HCT116 (cell line): ENCODE measurements at regions not wholly inside any gene's neighbourhood (a gene's known extent, or its start where the extent isn't known, plus 50 kb on each side); places are given as distances from the start of the nearest gene placed in this dataset.

Experiments used
- ATAC-seq: fragments of 200-7000 bp; cut with Tn5 transposase; 2 replicates; pipeline ENCODE4 v1.9.1; 2020; ENCODE audit warnings: mild to moderate bottlenecking, moderate library complexity
- BruUV-seq: library from RNA; stranded (reverse); fragments of 400-500 nt; replicated peaks from 2 replicates; lab custom pipeline; 2021; lab: Mats Ljungman, UMichigan
- CTCF ChIA-PET: fragments of 300-600 bp; sonication (Branson Sonifier 250); formaldehyde crosslinking; loops from one replicate; lab custom pipeline; 2021; ENCODE audit warnings: antibody characterized with exemption; lab: Charles Lee
- POLR2A ChIA-PET: fragments of 300-600, 350-600 bp; sonication (Branson Sonifier 250); formaldehyde crosslinking; loops from one replicate; lab custom pipeline; 2021; ENCODE audit warnings: antibody characterized with exemption; lab: Charles Lee
- RAD21 ChIA-PET, 2 experiments: fragments of 300-600 bp; sonication (Branson Sonifier 250); formaldehyde crosslinking; loops; one replicate each; lab custom pipeline; 2023; ENCODE audit warnings: low total read pairs in 2 of 2; ENCODE audit not compliant: uncharacterized antibody in 2 of 2, unreplicated experiment in 2 of 2, low non-redundant PET in 1 of 2; lab: Charles Lee
- DNase-seq: peaks from one replicate; pipeline ENCODE4 v3.0.0-alpha.2; 2010; ENCODE audit warnings: low read depth, low spot score
- H2AFZ ChIP-seq: fragments of 200-600 bp; shearing (Covaris generic), sonication (generic); 2 replicates; pipeline ENCODE4 v1.6.1; 2017; ENCODE audit warnings: low read depth, mixed run types, mixed read lengths, antibody characterized with exemption, low read length; ENCODE audit not compliant: poor library complexity, severe bottlenecking
- H3K27ac ChIP-seq: 2 replicates; pipeline ENCODE4 v1.5.1; 2012; ENCODE audit warnings: low read depth, low read length
- H3K27me3 ChIP-seq: fragments of 200-600 bp; sonication (generic); 2 replicates; pipeline ENCODE4 v1.6.1; 2016; ENCODE audit warnings: mixed run types, low read length, mixed read lengths; ENCODE audit not compliant: insufficient read depth
- H3K36me3 ChIP-seq, 2 experiments: fragments of 200-500 bp in 1 of 2; fragments of 200-600 bp in 1 of 2; sonication (Bioruptor generic) in 1 of 2; sonication (generic) in 1 of 2; 2 replicates each; pipeline versions ENCODE4 v1.5.1 to v1.6.1; 2014 to 2016; ENCODE audit warnings: low read length in 2 of 2, inconsistent platforms in 1 of 2, mixed read lengths in 1 of 2, mixed run types in 1 of 2; ENCODE audit not compliant: insufficient read depth in 2 of 2, control insufficient read depth in 1 of 2
- H3K4me1 ChIP-seq, 2 experiments: fragments of 200-600 bp in 1 of 2; sonication (generic) in 1 of 2; 2 replicates each; pipeline versions ENCODE4 v1.5.1 to v1.6.1; 2012 to 2017; ENCODE audit warnings: low read length in 2 of 2, inconsistent platforms in 1 of 2, mild to moderate bottlenecking in 1 of 2, mixed read lengths in 1 of 2, mixed run types in 1 of 2, moderate library complexity in 1 of 2; ENCODE audit not compliant: insufficient read depth in 2 of 2, control insufficient read depth in 1 of 2
- H3K4me2 ChIP-seq: fragments of 200-600 bp; sonication (generic); 2 replicates; pipeline ENCODE4 v1.6.1; 2017; ENCODE audit warnings: mixed run types, low read length, mixed read lengths
- H3K4me3 ChIP-seq, 2 experiments: fragments of 200-600 bp in 1 of 2; sonication (generic) in 1 of 2; replicated peaks in 1 of 2; 2 replicates each; pipeline ENCODE4 v1.5.1; 2011 to 2016; ENCODE audit warnings: low read length in 2 of 2, control low read depth in 1 of 2, low read depth in 1 of 2, mild to moderate bottlenecking in 1 of 2, mixed read lengths in 1 of 2, mixed run types in 1 of 2
- H3K79me2 ChIP-seq: fragments of 200-600 bp; sonication (generic); 2 replicates; pipeline ENCODE4 v1.6.1; 2017; ENCODE audit warnings: mild to moderate bottlenecking, mixed run types, low read length, moderate library complexity, mixed read lengths; ENCODE audit not compliant: insufficient read depth
- H3K9ac ChIP-seq: fragments of 200-600 bp; sonication (generic); 2 replicates; pipeline ENCODE4 v1.6.1; 2016; ENCODE audit warnings: low read length, mixed read lengths
- H3K9me2 ChIP-seq: fragments of 200-600 bp; sonication (generic), shearing (Covaris generic); 2 replicates; pipeline ENCODE4 v1.6.1; 2017; ENCODE audit warnings: mixed run types, mild to moderate bottlenecking, moderate library complexity; ENCODE audit not compliant: insufficient read depth
- H3K9me3 ChIP-seq, 2 experiments: fragments of 200-500 bp in 1 of 2; fragments of 200-600 bp in 1 of 2; sonication (Bioruptor generic) in 1 of 2; sonication (generic) in 1 of 2; 2 replicates each; pipeline ENCODE4 v1.6.1; 2014 to 2017; ENCODE audit warnings: low read length in 2 of 2, mixed read lengths in 2 of 2, inconsistent platforms in 1 of 2, low read depth in 1 of 2, mild to moderate bottlenecking in 1 of 2, mixed run types in 1 of 2, moderate library complexity in 1 of 2; ENCODE audit not compliant: control insufficient read depth in 1 of 2, insufficient read depth in 1 of 2
- H4K20me1 ChIP-seq: fragments of 200-600 bp; sonication (generic), shearing (Covaris generic); 2 replicates; pipeline ENCODE4 v1.6.1; 2017; ENCODE audit warnings: mixed run types, mild to moderate bottlenecking, moderate library complexity; ENCODE audit not compliant: insufficient read depth
- ATF3 ChIP-seq: IDR thresholded peaks from 2 replicates; pipeline ENCODE4 v1.6.1; 2012
- CEBPB ChIP-seq: IDR thresholded peaks from 2 replicates; pipeline ENCODE4 v1.6.1; 2012; ENCODE audit warnings: low read depth
- CTCF ChIP-seq, 3 experiments: fragments of 200-600 bp in 1 of 3; sonication (generic) in 1 of 3; IDR thresholded peaks in 2 of 3; conservative IDR thresholded peaks in 1 of 3; 2 replicates each; pipeline ENCODE4 v1.5.1; 2012 to 2017; ENCODE audit warnings: low read depth in 2 of 3, low read length in 2 of 3, antibody characterized with exemption in 1 of 3, borderline replicate concordance in 1 of 3, control low read depth in 1 of 3, mild to moderate bottlenecking in 1 of 3, mixed read lengths in 1 of 3, mixed run types in 1 of 3, moderate library complexity in 1 of 3; ENCODE audit not compliant: insufficient read depth in 1 of 3
- EGR1 ChIP-seq: IDR thresholded peaks from 2 replicates; pipeline ENCODE4 v1.6.1; 2012; ENCODE audit warnings: low read depth
- EZH2 ChIP-seq: fragments of 200-600 bp; sonication (generic); IDR thresholded peaks from 2 replicates; pipeline ENCODE4 v1.6.1; 2017; ENCODE audit warnings: antibody characterized with exemption, mixed run types
- EZH2phosphoT487 ChIP-seq: fragments of 200-600 bp; IDR thresholded peaks from 2 replicates; pipeline ENCODE4 v1.6.1; 2018; ENCODE audit warnings: antibody characterized with exemption, borderline replicate concordance
- FOSL1 ChIP-seq: IDR thresholded peaks from 2 replicates; pipeline ENCODE4 v1.6.1; 2012; ENCODE audit warnings: low read depth
- JUND ChIP-seq: IDR thresholded peaks from 2 replicates; pipeline ENCODE4 v1.6.1; 2012
- POLR2AphosphoS5 ChIP-seq: IDR thresholded peaks from 2 replicates; pipeline ENCODE4 v1.6.1; 2011; ENCODE audit warnings: mild to moderate bottlenecking, low read depth, low read length, moderate library complexity
- RAD21 ChIP-seq: IDR thresholded peaks from 2 replicates; pipeline ENCODE4 v1.6.1; 2012; ENCODE audit warnings: low read depth, mild to moderate bottlenecking
- SP1 ChIP-seq: IDR thresholded peaks from 2 replicates; pipeline ENCODE4 v1.6.1; 2012; ENCODE audit warnings: low read depth
- ZBTB33 ChIP-seq: IDR thresholded peaks from 2 replicates; pipeline ENCODE4 v1.6.1; 2011; ENCODE audit warnings: mild to moderate bottlenecking, low read length, moderate library complexity; ENCODE audit not compliant: insufficient replicate concordance; ENCODE audit errors: extremely low read depth
- ZFX ChIP-seq: fragments of 450-650 bp; IDR thresholded peaks from 2 replicates; pipeline ENCODE4 v1.6.1; 2017
- intact Hi-C: fragments of 100-400 bp; cut with micrococcal nuclease; formaldehyde crosslinking; loops from 2 replicates; pipeline ENCODE4 v1.10.0; 2022

- ChIA-PET POLR2A (no interaction called here), RAD21 (no interaction called here), CTCF (no interaction called here)
- no TSS peak for BruUV-seq
- ATAC-seq (no peak), DNase-seq (no peak)
- Histone ChIP-seq H3K36me3 (no peaks in the 10 kb centered on the region), H3K79me2 (no peaks in the 10 kb centered on the region), H3K9me2 (no peaks in the 10 kb centered on the region), H2AFZ (no peak overlapping the region), H3K27me3 (no peaks in the 10 kb centered on the region), H3K4me2 (no peak overlapping the region), H3K9me3 (peaks cover 0 to 27% of the 10 kb centered on the region in 2 experiments; a peak in 2 of 4 replicates), H3K4me1 (no peaks in the 10 kb centered on the region), H3K4me3 (no peak overlapping the region), H3K9ac (no peak overlapping the region), H4K20me1 (no peaks in the 10 kb centered on the region), H3K27ac (no peak overlapping the region)
- intact Hi-C loops, result no loop called here
- TF ChIP-seq ZBTB33 (no peak), CTCF (IDR thresholded peaks at IDR 0.05 in 2 of 3, conservative IDR thresholded peaks at IDR 0.05 in 1 of 3; ENCODE audit: borderline replicate concordance in 1 of 3, insufficient read depth in 1 of 3, low read depth in 2 of 3, low read length in 2 of 3) (no peak), RAD21 (no peak), ATF3 (no peak), JUND (no peak), POLR2AphosphoS5 (no peak), CEBPB (no peak), EZH2 (no peak), EZH2phosphoT487 (no peak), SP1 (no peak), FOSL1 (no peak), EGR1 (no peak), ZFX (no peak)
Measured at GRCh38 chr12:128052777-128053176, 214.2 kb upstream of the TMEM132C start.
